ENCODE measurements at regions not wholly inside any gene's neighbourhood (a gene's known extent, or its start where the extent isn't known, plus 50 kb on each side); places are given as distances from the start of the nearest gene placed in this dataset.
A peak's percentile ranks its signal among the peaks of the same experiment; 100 is the strongest.

DNA sequence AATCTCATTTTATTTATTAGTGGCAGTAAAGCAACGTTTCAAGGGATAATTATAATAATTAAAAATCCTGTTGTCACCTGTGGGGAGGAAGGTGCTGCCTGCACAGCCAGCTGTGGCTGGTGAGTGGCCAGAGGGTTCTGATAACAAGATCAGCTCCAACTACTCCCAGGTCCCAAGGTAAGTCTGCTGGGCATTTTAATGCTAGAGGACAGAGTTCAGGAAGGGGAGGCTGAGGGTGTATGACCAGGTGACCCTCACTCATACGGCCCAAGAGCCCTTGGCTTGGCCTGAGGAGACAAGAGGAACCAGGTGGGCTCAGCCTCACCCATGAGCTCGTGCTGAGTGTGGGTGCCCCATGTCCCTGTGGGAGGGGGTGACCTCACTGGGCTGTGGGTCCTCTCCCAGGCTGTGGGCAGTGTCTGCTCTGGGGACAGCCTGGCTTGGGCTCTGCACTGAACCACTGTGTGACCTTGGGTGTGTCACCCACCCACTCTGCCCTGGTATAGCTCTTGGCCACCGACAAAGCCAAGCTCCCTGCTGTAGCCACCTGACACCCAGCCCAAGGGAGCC, 223.8 kb downstream of the PTPRU start:
- DNase-seq (ENCODE audit: low read depth): no peak

DNA sequence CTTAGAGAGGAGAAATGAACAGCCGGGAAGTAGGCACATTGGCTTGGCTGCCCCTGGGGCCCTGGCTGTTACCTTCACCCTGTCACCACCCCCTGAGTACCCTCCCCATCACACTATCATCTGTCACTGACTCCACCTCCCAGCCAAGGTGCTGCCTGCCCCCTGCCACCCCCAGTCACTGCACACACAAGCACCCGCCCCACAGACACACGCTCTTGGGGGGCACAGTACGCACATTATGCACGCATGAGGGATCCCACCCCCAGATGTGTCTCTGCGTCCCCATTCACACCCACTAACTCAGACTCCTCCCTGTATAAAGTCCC, 223.3 kb downstream of the PTPRU start:
- DNase-seq (ENCODE audit: low read depth): no peak

DNA sequence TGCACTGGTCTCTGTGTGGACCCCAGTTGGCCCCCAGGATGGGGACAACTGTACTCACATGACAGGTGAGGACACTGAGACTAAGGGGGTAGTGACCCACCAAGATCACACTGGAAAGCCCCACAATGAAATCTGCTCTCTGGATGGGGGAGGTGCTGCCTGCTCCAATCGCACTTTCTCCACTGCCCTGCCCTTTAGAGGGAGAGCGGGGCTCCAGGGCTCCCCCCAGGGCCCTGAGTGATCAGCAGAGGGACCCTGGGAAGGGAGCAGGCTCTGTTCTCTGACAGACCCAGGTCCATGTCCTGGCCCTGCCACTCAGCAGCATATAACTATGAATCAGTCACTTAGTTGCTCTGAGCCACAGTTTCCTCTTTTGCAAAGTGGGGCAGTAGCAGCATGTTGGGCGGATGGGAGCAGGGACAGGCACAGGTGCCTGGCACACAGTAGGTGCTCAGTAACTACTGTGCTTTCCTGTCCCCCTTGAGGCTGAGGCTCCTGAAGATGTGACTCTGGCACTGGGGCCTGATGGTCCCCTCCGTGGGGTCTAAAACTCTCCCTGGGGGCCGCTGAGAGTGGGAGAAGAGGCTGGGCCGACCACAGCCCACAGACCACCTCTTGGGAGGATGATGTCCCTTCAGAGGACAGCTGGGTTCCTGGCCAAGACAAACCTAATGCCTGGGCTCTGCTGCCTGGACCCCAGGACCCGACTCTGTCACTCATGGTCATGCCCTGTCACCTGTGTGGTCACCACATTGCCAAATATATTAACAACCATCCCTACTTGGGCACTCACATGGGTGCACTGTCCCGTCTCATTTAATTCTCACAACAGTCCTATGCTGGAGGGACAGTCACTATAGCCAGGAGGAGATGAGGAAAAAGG, 222.7 kb downstream of the PTPRU start:
- DNase-seq (ENCODE audit: low read depth): no peak

DNA sequence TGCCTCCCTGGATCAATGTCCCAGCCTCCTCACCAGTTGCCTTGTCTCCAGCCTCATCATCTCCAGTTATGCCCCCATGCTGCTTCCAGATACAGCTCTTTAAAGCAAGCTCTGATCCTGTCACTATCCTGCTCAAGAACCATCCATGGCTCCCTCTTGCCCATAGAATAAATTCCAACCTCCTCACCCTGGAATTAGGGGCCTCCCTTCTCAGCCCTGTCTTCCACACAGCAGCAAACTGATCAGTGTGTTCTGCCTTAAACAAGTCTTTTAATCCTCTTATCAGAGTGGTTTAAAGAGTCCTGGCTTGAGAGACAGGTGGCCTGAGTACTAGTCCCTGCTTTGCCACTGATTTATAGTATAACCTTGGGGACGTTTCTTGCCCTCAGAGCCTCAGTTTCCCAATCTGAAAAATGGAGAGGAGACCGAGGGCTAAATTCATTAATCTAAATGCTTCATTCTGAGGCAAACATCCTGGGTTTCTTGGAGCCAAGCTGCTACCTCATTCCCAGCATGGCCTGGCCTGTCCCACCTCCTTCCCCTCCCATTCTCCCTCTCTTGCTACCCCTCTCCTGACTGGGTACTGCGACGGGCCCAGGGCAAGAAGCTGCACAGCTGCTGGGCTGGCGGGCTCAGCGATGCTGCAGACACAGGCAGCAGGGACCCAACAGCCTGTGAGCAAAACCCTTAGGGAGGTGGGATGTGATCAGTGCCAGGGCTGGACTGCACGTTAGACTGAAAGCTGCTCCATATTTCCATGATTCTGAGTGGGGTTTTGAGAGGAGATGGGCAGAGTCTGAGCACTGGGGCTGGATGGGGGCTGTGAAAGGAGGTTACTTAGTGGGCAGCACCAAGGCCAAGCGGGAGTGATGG, 221.4 kb downstream of the PTPRU start:
- DNase-seq (ENCODE audit: low read depth): no peak

DNA sequence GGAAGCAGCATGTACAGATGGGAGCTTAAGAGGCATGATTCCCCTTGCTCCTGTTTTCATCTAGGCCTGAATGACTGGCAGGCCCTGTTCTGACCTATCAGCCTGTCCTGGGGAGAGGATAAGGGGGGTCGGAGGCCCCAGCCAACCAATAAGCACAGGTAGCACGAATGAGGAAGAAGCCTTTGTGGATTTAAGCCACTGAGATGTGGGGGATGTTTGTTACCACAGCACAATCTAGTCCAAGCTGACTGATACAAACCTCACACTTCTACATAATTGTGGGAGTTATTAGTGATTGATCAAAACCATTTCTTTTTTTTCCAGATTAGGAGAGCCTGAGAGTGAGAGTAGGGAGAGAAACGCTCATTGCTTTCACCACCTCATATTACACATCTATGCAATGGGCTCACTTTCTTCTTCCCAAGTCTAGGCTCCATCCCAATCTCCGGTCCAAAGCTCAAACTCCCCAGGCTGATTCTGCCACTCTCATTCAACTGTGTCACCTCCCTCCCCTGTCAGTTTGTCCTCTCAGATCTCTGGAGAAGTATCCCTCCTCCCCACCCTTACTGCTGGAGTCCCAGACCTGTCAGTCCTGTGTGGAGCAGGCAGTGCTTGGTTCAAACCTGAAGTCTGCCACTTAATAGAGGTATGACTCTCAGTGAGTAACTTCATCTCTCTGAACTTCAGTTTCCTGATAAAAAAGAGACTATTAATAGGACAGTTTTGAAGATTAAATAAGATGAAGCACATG, 220.5 kb downstream of the PTPRU start:
- no peak for DNase-seq (ENCODE audit: low read depth)

DNA sequence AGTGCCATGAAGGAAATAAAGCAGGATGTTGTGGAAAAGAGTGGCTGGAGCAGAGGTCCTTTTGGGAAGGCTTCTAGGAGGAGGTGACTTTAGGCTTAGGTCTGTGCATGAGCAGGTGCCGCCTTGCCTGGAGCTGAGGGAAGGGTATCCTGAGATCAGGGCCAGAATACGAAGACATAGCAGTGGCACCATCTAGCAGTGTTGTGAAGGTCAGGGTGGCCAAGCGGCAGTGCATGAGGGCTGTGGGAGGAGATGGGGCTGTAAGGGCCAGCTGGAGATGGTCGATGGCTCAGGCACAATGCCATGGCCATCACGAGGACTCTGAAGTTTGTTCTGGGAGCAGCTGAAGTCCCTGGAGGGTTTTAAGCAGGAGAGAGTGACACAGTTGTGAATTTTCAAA, 219.5 kb downstream of the PTPRU start:
- no peak for DNase-seq (ENCODE audit: low read depth)

DNA sequence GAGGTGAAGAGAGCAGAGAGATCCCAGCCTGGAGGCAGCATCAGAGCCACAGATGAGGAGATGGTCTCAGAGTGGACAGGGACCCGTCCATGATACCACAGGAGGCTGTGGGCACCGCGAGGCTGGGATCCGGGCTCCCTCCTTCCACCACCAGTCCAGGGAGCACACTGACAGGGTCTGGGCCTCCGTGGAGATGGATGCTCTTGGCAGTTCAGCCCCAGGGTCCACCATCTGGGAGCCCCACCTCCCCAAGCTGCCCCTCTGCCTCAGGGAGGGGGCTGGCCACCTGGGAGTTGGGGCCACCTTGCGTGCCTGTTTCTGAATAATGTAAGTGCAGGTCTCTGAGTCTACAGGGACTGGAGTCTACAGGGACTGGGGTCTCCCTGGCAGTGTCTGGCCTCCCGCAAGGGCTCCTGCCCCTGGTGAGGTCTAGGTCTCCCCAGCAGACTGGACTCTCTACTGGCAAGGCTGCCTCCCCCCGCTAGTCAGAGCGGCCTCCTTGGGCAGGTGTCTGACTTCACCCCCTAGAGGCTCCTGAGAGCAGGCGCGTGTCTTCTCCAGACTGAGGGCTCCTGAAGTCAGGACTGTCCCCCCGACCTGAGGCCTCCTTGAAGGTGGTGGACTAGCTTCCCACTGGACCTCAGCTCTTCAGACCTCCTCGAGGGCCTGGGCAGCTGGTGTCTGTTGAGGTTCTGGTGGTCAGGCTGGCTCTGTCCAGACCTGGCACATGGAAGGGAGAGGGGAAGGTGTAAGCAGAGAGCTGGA, 218.5 kb downstream of the PTPRU start:
- DNase-seq (ENCODE audit: low read depth): no peak

DNA sequence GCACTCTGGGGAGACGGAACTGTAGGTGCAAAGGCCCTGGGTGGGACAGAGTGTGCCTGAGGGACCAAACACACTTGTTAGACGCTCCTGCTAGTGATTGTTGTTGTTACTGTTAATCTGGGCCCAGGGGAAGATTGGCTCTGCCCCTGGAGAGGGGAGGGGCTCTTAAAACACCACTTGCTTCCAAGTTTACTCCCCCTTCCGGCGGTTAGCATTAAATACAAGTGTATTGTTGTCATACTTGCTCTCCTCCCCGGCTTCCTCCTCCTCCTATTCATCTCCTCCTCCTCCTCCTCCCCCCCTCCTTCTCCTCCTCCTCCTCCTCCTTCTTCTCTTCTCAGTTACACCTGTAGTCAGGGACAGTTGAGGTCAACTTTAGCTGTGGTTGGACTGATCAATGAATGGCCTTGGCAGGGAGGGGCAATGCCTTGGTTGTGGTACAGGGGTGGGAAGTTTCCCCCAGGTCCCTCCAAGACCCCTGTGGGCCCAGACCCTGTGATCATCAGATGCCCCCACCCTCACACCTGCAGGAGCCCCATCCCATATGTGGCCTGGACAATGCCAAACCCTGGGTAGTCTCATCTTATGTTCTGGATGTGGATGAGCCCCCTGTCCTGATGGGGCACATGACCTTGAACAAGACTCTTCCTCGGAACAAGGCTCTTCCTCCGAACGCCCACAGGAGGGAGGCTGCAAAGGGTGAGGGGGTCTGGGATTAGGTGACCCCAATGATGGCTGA, 217.3 kb downstream of the PTPRU start:
- DNase-seq (ENCODE audit: low read depth): peak; percentile 9

DNA sequence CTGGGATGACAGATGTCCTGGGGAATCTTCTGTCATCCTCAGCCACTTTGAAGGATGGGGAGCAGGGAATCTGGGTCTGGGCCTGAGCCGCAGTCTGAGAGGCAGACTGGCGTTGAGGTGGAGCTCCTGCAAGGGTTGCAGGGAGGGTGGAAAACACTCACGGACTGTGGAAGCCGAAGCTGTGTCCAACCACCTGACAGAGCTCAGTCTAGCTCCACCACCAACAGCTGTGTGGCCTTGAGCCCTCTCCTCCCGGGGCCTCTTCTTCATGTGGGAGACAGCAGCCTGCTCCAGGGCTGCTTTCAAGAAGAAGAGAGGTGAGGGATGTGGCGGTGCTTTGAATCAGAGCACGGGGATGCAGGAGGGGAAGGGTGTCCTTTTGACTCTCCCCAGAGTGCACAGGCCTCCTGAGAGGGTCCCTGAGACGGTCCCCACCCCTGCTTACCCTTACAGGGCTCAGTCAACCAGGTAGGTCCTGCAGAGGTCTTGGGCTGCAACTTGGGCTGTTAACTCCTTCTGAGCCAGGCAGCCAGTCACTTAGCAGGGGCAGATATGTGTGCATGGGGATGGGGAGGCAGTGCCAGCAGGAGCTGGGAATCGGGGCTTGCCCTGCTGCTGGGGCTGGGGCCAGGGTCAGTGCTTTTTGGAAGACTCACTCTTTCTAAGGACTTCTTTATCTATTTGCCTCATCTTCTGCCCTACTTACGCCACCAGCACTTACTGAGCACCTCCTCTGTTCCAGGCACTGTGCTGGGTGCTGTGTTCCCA, 216.3 kb downstream of the PTPRU start:
- no peak for DNase-seq (ENCODE audit: low read depth)

DNA sequence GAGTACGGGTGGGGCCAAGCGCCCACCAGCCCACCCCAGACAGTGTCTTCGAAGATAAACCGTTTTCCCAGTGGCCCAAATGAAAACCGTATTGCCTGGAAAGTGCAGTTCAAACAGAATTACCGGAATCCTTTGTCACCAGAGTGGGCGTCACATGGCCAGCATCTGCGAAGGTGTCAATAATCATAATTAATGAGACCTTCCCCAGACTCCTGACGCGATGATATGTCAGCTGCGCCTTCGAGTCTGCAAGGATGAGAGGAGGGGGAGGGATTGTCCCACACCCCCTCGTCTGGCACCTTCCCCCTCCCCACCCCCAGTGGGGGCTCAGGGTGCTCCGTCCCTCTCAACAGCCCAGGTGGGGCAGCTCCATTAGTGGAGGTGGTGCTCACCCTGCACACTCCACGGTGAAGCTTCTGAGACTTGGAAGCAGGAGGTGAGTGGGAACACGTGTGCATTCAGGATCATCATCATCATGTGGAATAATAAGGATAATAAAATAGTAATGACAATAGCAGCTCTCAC, 215.1 kb downstream of the PTPRU start:
- DNase-seq (ENCODE audit: low read depth): no peak

DNA sequence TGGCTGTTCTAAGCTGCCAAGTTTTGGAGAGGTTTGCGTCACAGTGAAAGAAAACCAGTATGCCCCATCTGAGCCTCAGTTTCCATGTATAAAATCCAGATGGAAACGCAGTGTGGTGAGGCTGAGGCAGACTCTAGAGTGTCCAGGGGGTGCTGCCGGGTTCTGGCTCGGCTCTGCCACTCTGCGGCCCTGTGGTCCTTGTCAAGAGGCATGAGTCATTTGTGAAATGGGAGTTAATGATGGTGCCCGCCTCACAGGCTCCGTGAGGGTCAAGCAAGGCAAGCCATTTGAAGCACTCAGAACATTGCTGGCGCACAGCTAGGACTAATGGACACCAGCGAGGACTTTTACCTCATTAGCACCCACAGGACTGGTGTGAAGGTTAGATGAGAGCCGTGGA, 214.3 kb downstream of the PTPRU start:
- no peak for DNase-seq (ENCODE audit: low read depth)

DNA sequence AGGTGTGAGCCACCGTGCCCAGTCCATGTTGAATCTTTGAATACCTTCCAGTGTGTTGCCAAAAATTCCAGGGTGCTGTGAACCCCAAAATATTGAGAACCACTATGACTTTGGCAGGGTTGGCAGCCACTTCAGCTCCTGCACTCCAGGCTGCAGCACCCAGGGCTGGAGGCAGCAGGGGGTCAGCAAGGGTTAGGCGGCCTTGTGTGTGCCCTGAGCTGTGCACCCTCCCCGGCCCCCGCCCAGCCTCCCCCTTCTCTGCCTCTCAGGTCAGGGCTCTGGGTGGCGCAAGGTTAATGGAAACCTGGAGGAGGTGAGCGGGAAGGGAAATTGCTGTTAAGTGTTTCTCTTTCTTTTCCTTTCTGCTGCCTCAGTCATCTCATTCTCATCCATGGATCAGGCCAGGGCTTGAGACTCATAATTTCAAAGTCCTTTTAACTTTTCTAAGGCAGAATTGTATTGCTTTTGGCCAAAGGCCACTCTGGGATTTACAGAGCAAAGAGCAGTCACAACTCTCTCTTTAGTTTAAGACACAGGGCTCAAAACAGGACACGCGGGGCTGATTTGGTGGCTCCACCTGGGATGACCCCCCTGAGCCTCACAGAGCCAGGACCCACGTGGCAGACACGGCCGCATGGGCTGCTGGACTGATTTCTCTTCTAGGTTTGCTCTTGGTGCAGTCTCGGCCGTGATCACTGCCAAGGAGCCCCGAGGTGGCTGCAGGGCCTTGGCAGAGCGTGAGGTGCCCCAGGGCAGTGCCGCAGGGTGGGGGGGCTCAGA, 212.3 kb downstream of the PTPRU start:
- no peak for DNase-seq (ENCODE audit: low read depth)

DNA sequence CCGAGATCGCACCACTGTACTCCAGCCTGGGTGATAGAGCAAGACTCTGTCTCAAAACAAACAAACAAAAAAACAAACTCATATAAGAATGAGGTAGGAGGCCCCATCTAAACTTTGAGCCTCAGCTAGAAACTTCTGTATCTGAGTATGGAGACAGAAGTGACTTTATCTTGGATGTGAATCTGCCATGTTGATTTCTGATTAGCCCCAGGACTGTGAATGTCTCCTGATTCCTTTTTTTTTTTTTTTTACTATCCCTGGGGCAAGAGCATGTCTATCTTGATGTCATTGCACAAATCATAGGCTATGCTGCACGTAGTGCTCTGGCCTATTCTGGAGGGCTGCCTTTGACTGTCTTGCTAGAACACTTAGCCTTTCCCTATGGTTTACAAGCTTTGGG, 211.0 kb downstream of the PTPRU start:
- DNase-seq (ENCODE audit: low read depth): no peak

DNA sequence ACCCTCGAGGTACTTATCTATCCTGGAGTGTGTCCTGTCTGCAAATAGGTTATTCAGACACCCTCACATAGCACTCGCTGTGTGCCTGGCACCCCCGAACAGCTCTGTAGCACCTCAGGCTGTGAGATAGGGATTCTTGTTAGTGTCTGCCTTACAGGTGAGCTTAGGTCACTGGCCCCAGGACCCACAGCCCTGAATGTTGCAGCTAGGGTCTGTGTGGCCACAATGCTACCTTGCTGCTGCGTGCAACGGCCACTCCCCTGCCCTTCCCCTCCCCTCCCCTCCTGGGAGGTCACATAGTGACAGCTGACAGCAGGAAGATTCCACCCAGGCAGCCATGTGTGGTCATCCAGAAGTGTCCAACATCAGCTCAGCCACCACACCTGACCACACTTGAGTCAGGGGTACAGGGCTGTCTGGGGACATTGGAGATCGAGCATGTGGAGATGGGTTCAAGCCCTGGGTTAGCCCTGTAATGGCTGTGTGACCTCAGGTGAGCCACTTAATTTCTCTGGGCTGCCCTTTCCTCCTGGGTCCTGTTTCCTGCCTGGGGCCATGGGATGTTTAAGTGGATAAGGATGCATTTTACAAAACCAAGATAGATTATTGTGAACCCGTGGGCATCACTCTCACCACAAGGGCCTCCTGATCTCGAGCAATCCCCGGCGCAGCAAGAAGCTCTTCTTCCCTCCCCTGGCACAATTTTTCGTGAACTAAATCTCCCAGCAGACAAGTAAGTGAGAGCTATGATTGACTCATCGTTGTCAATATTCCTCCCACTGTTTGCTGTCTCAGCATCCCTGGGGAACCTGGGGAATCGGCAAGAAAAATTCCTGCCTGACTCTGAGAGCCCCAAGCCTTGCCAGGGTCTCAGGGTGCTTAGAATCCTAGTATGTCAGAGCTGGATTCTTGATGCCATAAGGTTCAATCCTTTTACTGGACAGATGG, 208.7 kb downstream of the PTPRU start:
- no peak for DNase-seq (ENCODE audit: low read depth)

DNA sequence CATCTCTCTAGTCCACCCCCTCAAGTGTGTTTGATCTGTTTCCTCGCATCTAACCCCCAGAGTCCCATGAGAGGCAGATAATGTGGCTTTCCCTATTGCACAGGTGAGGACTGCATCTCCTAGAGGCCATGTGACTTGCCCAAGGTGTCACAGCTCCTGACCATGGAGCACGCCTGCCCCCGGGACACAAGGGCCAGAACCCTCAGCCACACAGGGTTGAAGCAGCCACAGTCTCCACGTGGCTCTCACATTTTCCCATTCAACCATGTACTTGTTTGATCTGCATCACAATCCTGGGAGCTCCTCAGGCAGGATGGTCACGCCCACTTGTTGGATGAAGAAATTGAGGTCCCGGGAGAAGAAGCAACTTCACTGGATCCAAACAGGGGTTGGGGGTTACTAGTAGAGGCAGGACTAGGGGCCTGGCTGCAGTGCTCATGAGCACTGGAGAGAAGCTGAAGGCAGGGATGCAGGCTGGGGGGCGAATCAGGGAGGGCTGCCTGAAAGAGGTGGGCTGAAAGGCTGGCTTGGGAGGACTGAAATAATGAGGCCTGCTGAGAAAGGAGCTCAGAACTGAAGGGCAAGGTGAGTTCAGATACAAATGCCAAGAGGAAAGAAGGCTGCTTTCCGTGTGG, 207.9 kb downstream of the PTPRU start:
- DNase-seq (ENCODE audit: low read depth): no peak

DNA sequence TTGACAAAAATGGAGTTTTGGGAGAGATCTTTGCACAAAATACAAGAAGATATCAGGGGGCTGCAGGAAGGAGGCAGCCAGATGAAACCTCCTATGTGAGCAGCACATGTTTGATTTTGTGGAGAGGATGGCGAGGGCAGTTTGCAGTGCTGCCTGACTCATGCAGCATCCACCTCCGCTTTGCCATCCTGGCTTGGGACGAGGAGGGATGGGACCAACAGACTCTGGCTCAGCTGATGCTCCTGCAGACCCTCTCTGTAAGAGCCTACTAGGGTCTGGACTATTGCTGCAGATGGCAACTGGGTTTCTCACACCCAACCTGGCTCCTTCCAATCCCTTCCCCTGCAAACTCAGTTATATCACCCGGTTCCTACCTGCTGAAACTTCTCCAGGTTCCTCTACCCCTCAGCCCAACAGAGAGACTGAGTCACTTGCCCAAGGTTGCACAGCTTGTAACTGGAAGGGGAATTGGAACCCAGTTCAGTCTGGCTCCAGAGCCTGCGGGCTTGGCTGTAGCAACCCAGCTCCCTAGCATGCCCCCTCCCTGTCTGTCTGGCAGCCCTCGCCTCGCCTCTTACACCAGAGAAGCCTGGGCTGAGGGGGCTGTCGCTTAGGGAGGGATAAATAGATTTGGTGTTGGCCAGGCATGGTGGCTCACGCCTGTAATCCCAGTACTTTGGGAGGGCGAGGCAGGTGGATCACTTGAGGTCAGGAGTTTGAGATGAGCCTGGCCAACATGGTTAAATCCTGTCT, 205.8 kb downstream of the PTPRU start:
- DNase-seq (ENCODE audit: low read depth): no peak

DNA sequence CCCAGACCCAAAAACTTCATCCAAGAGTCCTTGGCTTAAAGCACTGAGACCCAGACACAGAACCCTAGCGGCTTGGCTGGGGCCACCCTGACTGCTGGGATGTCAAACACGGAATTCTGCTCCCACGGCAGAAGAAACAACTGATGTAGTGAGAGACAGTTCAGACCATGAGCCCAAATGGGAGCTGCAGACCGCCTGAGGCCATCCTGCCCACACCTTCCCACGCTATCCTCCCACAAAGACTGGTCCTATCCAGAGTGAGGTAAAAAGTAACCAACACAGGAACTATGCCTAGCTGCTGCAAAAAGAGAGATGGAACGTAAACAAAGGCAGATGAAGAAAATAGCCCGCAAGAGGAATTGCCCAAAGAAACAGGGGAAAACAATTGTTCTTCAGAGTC, 203.3 kb downstream of the PTPRU start:
- no peak for DNase-seq (ENCODE audit: low read depth)
